22Rv1 (cell line): ENCODE measurements at regions not wholly inside any gene's neighbourhood (a gene's known extent, or its start where the extent isn't known, plus 50 kb on each side); places are given as distances from the start of the nearest gene placed in this dataset.

ENCODE experiments used
- CTCF ChIP-seq: fragments of 450-650 bp; IDR thresholded peaks from 2 replicates; pipeline ENCODE4 v1.5.1; 2017; ENCODE audit warnings: mild to moderate bottlenecking
- ZFX ChIP-seq: fragments of 450-650 bp; IDR thresholded peaks from 2 replicates; pipeline ENCODE4 v1.6.1; 2017; ENCODE audit warnings: antibody characterized with exemption, borderline replicate concordance

DNA sequence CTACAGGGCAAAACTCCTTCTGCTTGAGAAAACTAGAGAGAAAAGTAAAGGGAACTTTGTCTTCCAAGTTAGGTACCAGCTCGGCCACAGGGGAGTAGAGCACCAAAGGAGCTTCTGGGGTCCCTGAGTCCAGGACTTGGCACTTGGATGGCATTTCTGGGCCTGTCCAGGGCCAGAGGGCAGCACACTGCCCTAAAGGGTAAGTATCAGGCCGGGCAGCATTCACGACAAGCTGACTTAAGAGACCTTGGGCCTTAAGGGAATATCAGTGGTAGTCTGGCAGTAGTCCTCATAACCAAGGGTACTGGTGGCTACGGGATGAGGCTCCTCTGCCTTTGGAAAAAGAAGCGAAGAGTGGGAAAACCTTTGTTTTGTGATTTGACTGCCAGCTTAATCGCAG, 632.7 kb downstream of the KLHL13 start:
- TF ChIP-seq CTCF (no peak), ZFX (no peak)
